ENCODE measurements at regions not wholly inside any gene's neighbourhood (a gene's known extent, or its start where the extent isn't known, plus 50 kb on each side); places are given as distances from the start of the nearest gene placed in this dataset.

- no peak for TF ChIP-seq SUZ12 (IDR thresholded peaks at IDR 0.05; ENCODE audit: extremely low read depth, insufficient read depth, insufficient read length)
- TF ChIP-seq ZNF274 (IDR thresholded peaks at IDR 0.05; ENCODE audit: low read depth, low read length), result no peak
- TF ChIP-seq YY1 (IDR thresholded peaks at IDR 0.05; ENCODE audit: insufficient read depth, insufficient read length), result no peak
- Histone ChIP-seq H3K9me3 (ENCODE audit: insufficient read depth, low read length) (no peaks in the 10 kb centered on the region), H3K36me3 (ENCODE audit: insufficient read depth, insufficient read length, low read length) (no peaks in the 10 kb centered on the region), H3K4me3 (ENCODE audit: insufficient read length, low read depth) (no peak overlapping the region), H3K9ac (ENCODE audit: insufficient read length, low read depth) (no peak overlapping the region), H3K27me3 (ENCODE audit: insufficient read depth, insufficient read length) (no peaks in the 10 kb centered on the region), H3K4me1 (ENCODE audit: insufficient read depth, insufficient read length) (no peaks in the 10 kb centered on the region)
- DNase-seq (ENCODE audit: low read depth, low spot score), result no peak
These were observed 181.2 kb upstream of the DMAC1 start for GRCh38 chr9:7980691-7981289.

GRCh38 chr9:7980041-7980440 is 180.5 kb upstream of the DMAC1 start:
- Histone ChIP-seq H3K27me3 (ENCODE audit: insufficient read depth, insufficient read length) (no peaks in the 10 kb centered on the region), H3K9ac (ENCODE audit: insufficient read length, low read depth) (no peak overlapping the region), H3K4me3 (ENCODE audit: insufficient read length, low read depth) (no peak overlapping the region), H3K9me3 (ENCODE audit: insufficient read depth, low read length) (no peaks in the 10 kb centered on the region), H3K36me3 (ENCODE audit: insufficient read depth, insufficient read length, low read length) (no peaks in the 10 kb centered on the region), H3K4me1 (ENCODE audit: insufficient read depth, insufficient read length) (no peaks in the 10 kb centered on the region)
- no peak for TF ChIP-seq SUZ12 (IDR thresholded peaks at IDR 0.05; ENCODE audit: extremely low read depth, insufficient read depth, insufficient read length)
- no peak for TF ChIP-seq YY1 (IDR thresholded peaks at IDR 0.05; ENCODE audit: insufficient read depth, insufficient read length)
- no peak for TF ChIP-seq ZNF274 (IDR thresholded peaks at IDR 0.05; ENCODE audit: low read depth, low read length)
- DNase-seq (ENCODE audit: low read depth, low spot score), result no peak

GRCh38 chr9:7979611-7980010 is 180.0 kb upstream of the DMAC1 start:
- Histone ChIP-seq H3K9me3 (ENCODE audit: insufficient read depth, low read length) (no peaks in the 10 kb centered on the region), H3K9ac (ENCODE audit: insufficient read length, low read depth) (no peak overlapping the region), H3K27me3 (ENCODE audit: insufficient read depth, insufficient read length) (no peaks in the 10 kb centered on the region), H3K4me1 (ENCODE audit: insufficient read depth, insufficient read length) (no peaks in the 10 kb centered on the region), H3K4me3 (ENCODE audit: insufficient read length, low read depth) (no peak overlapping the region), H3K36me3 (ENCODE audit: insufficient read depth, insufficient read length, low read length) (no peaks in the 10 kb centered on the region)
- TF ChIP-seq ZNF274 (IDR thresholded peaks at IDR 0.05; ENCODE audit: low read depth, low read length) (no peak), YY1 (IDR thresholded peaks at IDR 0.05; ENCODE audit: insufficient read depth, insufficient read length) (no peak)
- no peak for DNase-seq (ENCODE audit: low read depth, low spot score)

GRCh38 chr9:7977586-7977985 is 178.0 kb upstream of the DMAC1 start:
- H3K4me3 ChIP-seq (ENCODE audit: insufficient read length, low read depth), result no peak overlapping the region
- H3K9ac ChIP-seq (ENCODE audit: insufficient read length, low read depth), result no peak overlapping the region
- H3K36me3 ChIP-seq (ENCODE audit: insufficient read depth, insufficient read length, low read length), result no peaks in the 10 kb centered on the region
- no peaks in the 10 kb centered on the region for H3K4me1 ChIP-seq (ENCODE audit: insufficient read depth, insufficient read length)
- TF ChIP-seq ZNF274 (IDR thresholded peaks at IDR 0.05; ENCODE audit: low read depth, low read length), result no peak
- no peak for TF ChIP-seq SUZ12 (IDR thresholded peaks at IDR 0.05; ENCODE audit: extremely low read depth, insufficient read depth, insufficient read length)
- no peak for TF ChIP-seq YY1 (IDR thresholded peaks at IDR 0.05; ENCODE audit: insufficient read depth, insufficient read length)
- no peaks in the 10 kb centered on the region for H3K27me3 ChIP-seq (ENCODE audit: insufficient read depth, insufficient read length)
- H3K9me3 ChIP-seq (ENCODE audit: insufficient read depth, low read length), result no peaks in the 10 kb centered on the region
- DNase-seq (ENCODE audit: low read depth, low spot score), result no peak

GRCh38 chr9:7976856-7977255 is 177.3 kb upstream of the DMAC1 start:
- Histone ChIP-seq H3K27me3 (ENCODE audit: insufficient read depth, insufficient read length) (no peaks in the 10 kb centered on the region), H3K4me1 (ENCODE audit: insufficient read depth, insufficient read length) (no peaks in the 10 kb centered on the region), H3K9me3 (ENCODE audit: insufficient read depth, low read length) (no peaks in the 10 kb centered on the region), H3K9ac (ENCODE audit: insufficient read length, low read depth) (no peak overlapping the region), H3K36me3 (ENCODE audit: insufficient read depth, insufficient read length, low read length) (no peaks in the 10 kb centered on the region), H3K4me3 (ENCODE audit: insufficient read length, low read depth) (no peak overlapping the region)
- TF ChIP-seq YY1 (IDR thresholded peaks at IDR 0.05; ENCODE audit: insufficient read depth, insufficient read length) (no peak), ZNF274 (IDR thresholded peaks at IDR 0.05; ENCODE audit: low read depth, low read length) (no peak)
- no peak for DNase-seq (ENCODE audit: low read depth, low spot score)

GRCh38 chr9:7976167-7976755 is 176.7 kb upstream of the DMAC1 start:
- TF ChIP-seq YY1 (IDR thresholded peaks at IDR 0.05; ENCODE audit: insufficient read depth, insufficient read length), result no peak
- no peak for TF ChIP-seq SUZ12 (IDR thresholded peaks at IDR 0.05; ENCODE audit: extremely low read depth, insufficient read depth, insufficient read length)
- TF ChIP-seq ZNF274 (IDR thresholded peaks at IDR 0.05; ENCODE audit: low read depth, low read length), result no peak
- Histone ChIP-seq H3K36me3 (ENCODE audit: insufficient read depth, insufficient read length, low read length) (no peaks in the 10 kb centered on the region), H3K27me3 (ENCODE audit: insufficient read depth, insufficient read length) (no peaks in the 10 kb centered on the region), H3K9me3 (ENCODE audit: insufficient read depth, low read length) (no peaks in the 10 kb centered on the region), H3K4me1 (ENCODE audit: insufficient read depth, insufficient read length) (no peaks in the 10 kb centered on the region), H3K9ac (ENCODE audit: insufficient read length, low read depth) (no peak overlapping the region), H3K4me3 (ENCODE audit: insufficient read length, low read depth) (no peak overlapping the region)
- no peak for DNase-seq (ENCODE audit: low read depth, low spot score)

GRCh38 chr9:7975336-7975735 is 175.8 kb upstream of the DMAC1 start:
- Histone ChIP-seq H3K9me3 (ENCODE audit: insufficient read depth, low read length) (no peaks in the 10 kb centered on the region), H3K27me3 (ENCODE audit: insufficient read depth, insufficient read length) (no peaks in the 10 kb centered on the region), H3K4me1 (ENCODE audit: insufficient read depth, insufficient read length) (no peaks in the 10 kb centered on the region), H3K36me3 (ENCODE audit: insufficient read depth, insufficient read length, low read length) (no peaks in the 10 kb centered on the region), H3K4me3 (ENCODE audit: insufficient read length, low read depth) (no peak overlapping the region), H3K9ac (ENCODE audit: insufficient read length, low read depth) (no peak overlapping the region)
- TF ChIP-seq ZNF274 (IDR thresholded peaks at IDR 0.05; ENCODE audit: low read depth, low read length) (no peak), SUZ12 (IDR thresholded peaks at IDR 0.05; ENCODE audit: extremely low read depth, insufficient read depth, insufficient read length) (no peak), YY1 (IDR thresholded peaks at IDR 0.05; ENCODE audit: insufficient read depth, insufficient read length) (no peak)
- no peak for DNase-seq (ENCODE audit: low read depth, low spot score)
